B cell (primary cell): ENCODE measurements at regions not wholly inside any gene's neighbourhood (a gene's known extent, or its start where the extent isn't known, plus 50 kb on each side); places are given as distances from the start of the nearest gene placed in this dataset.

Experiments
- ATAC-seq: fragments of 200-7000 bp; cut with Tn5 transposase; one replicate; pipeline ENCODE4 v1.10.0; 2021; ENCODE audit warnings: low read depth, mild to moderate bottlenecking, moderate number of reproducible peaks, moderate library complexity
- CTCF ChIA-PET: fragments of 350-600 bp; sonication (Branson Sonifier 250); formaldehyde crosslinking; loops from one replicate; lab custom pipeline; 2021; ENCODE audit warnings: antibody characterized with exemption, inconsistent platforms; lab: Charles Lee
- POLR2A ChIA-PET: fragments of 350-600 bp; sonication (Branson Sonifier 250); formaldehyde crosslinking; loops from one replicate; lab custom pipeline; 2021; ENCODE audit warnings: antibody characterized with exemption; lab: Charles Lee
- DNase-seq: peaks from one replicate; pipeline ENCODE4 v3.0.0; 2013
- H2AFZ ChIP-seq: 2 replicates; pipeline ENCODE4 v1.6.1; 2012; ENCODE audit warnings: mild to moderate bottlenecking, low read depth, low read length; ENCODE audit not compliant: insufficient read depth, poor library complexity, severe bottlenecking
- H3K27ac ChIP-seq, 2 donors: 1 replicate in 1 of 2; 2 replicates in 1 of 2; pipeline ENCODE4 v1.5.1; 2012 to 2013; ENCODE audit warnings: low read length in 2 of 2, mild to moderate bottlenecking in 2 of 2, moderate library complexity in 1 of 2
- H3K27me3 ChIP-seq, 4 experiments: fragments of 200-600 bp in 1 of 4; sonication (generic) in 1 of 4; replicated peaks in 1 of 4; 1 replicate in 2 of 4; 2 replicates in 2 of 4; pipeline versions ENCODE4 v1.6.1 to v1.7.0; 2013 to 2016; ENCODE audit warnings: low read length in 3 of 4, mild to moderate bottlenecking in 2 of 4, mixed read lengths in 1 of 4, moderate library complexity in 1 of 4; ENCODE audit not compliant: insufficient read depth in 4 of 4, control insufficient read depth in 3 of 4; ENCODE audit errors: control extremely low read depth in 1 of 4
- H3K36me3 ChIP-seq, 2 experiments: replicated peaks in 1 of 2; 1 replicate in 1 of 2; 2 replicates in 1 of 2; pipeline versions ENCODE4 v1.6.1 to v1.7.1; 2013; ENCODE audit warnings: low read length in 1 of 2; ENCODE audit not compliant: insufficient read depth in 2 of 2, control insufficient read depth in 1 of 2; ENCODE audit errors: control extremely low read depth in 1 of 2, extremely low read depth in 1 of 2
- H3K4me1 ChIP-seq, 2 donors: fragments of 200-600 bp in 1 of 2; sonication (generic) in 1 of 2; 1 replicate in 1 of 2; 2 replicates in 1 of 2; pipeline versions ENCODE4 v1.5.1 to v1.6.1; 2013 to 2017; ENCODE audit warnings: low read length in 2 of 2; ENCODE audit not compliant: control insufficient read depth in 2 of 2, insufficient read depth in 2 of 2
- H3K4me2 ChIP-seq: replicated peaks from 2 replicates; pipeline ENCODE3; 2012; ENCODE audit warnings: mild to moderate bottlenecking, low read depth, low read length; ENCODE audit not compliant: poor library complexity, severe bottlenecking
- H3K4me3 ChIP-seq, 5 experiments: fragments of 200-600 bp in 1 of 5; sonication (generic) in 1 of 5; 1 replicate in 3 of 5; 2 replicates in 2 of 5; pipeline versions ENCODE4 v1.5.1 to v1.7.0; 2011 to 2016; ENCODE audit warnings: low read length in 4 of 5, mild to moderate bottlenecking in 4 of 5, low read depth in 2 of 5, control low read depth in 1 of 5, moderate library complexity in 1 of 5; ENCODE audit not compliant: insufficient read depth in 1 of 5; ENCODE audit errors: control extremely low read depth in 1 of 5, extremely low read depth in 1 of 5
- H3K79me2 ChIP-seq: fragments of 200-600 bp; sonication (generic); one replicate; pipeline ENCODE4 v1.6.0; 2016; ENCODE audit warnings: low read length; ENCODE audit not compliant: control insufficient read depth, insufficient read depth
- H3K9ac ChIP-seq: fragments of 200-600 bp; sonication (generic); 2 replicates; pipeline ENCODE4 v1.6.1; 2017; ENCODE audit warnings: mild to moderate bottlenecking, low read length, moderate library complexity
- H3K9me3 ChIP-seq, 3 donors: one replicate each; pipeline versions ENCODE4 v1.6.1 to v1.7.1; 2013; ENCODE audit warnings: low read length in 2 of 3; ENCODE audit not compliant: control insufficient read depth in 2 of 3, insufficient read depth in 1 of 3; ENCODE audit errors: control extremely low read depth in 1 of 3
- H4K20me1 ChIP-seq: 2 replicates; pipeline ENCODE4 v1.6.0; 2012; ENCODE audit warnings: mild to moderate bottlenecking, low read length; ENCODE audit not compliant: insufficient read depth, control insufficient read depth, poor library complexity, severe bottlenecking
- H3K27ac Mint-ChIP-seq: one replicate; pipeline ENCODE4 v1.8.0; 2021; ENCODE audit warnings: mixed read lengths
- H3K27me3 Mint-ChIP-seq: one replicate; pipeline ENCODE4 v1.8.0; 2021; ENCODE audit warnings: mixed read lengths
- H3K4me1 Mint-ChIP-seq: one replicate; pipeline ENCODE4 v1.8.0; 2021; ENCODE audit warnings: mixed read lengths
- H3K4me3 Mint-ChIP-seq: one replicate; pipeline ENCODE4 v1.8.0; 2021; ENCODE audit warnings: mixed read lengths
- H3K9me3 Mint-ChIP-seq: one replicate; pipeline ENCODE4 v1.8.0; 2022; ENCODE audit warnings: mixed read lengths; ENCODE audit not compliant: insufficient read depth
- CTCF ChIP-seq: fragments of 200-600 bp; IDR thresholded peaks from one replicate; pipeline ENCODE4 v1.8.0; 2022; ENCODE audit warnings: antibody characterized with exemption, mild to moderate bottlenecking
- EZH2 ChIP-seq: IDR thresholded peaks from 2 replicates; pipeline ENCODE4 v1.6.1; 2012; ENCODE audit warnings: borderline replicate concordance, low read depth, mild to moderate bottlenecking, moderate library complexity, low read length; ENCODE audit not compliant: insufficient read depth, poor library complexity, severe bottlenecking
- WGBS: methylation state at CpG from one replicate; pipeline ENCODE4 v1.1.5; 2013; ENCODE audit warnings: missing lambda C conversion rate; ENCODE audit not compliant: insufficient coverage; 5-methylcytosine and 5-hydroxymethylcytosine counted together
- intact Hi-C: fragments of 100-400 bp; cut with micrococcal nuclease; formaldehyde crosslinking; loops from one replicate; pipeline ENCODE4 v1.10.0; 2022

- ATAC-seq (no peak), DNase-seq (no peak)
- Histone ChIP-seq H3K4me2 (no peak overlapping the region), H3K4me3 (no peak overlapping the region), H4K20me1 (no peaks in the 10 kb centered on the region), H3K79me2 (no peaks in the 10 kb centered on the region), H3K9ac (no peak overlapping the region), H3K27ac (no peak overlapping the region), H2AFZ (no peak overlapping the region), H3K36me3 (no peaks in the 10 kb centered on the region), H3K9me3 (peaks cover 1 to 3% (median 3%) of the 10 kb centered on the region in 3 donors), H3K4me1 (no peaks in the 10 kb centered on the region), H3K27me3 (no peaks in the 10 kb centered on the region)
- no peak for TF ChIP-seq EZH2
- TF ChIP-seq CTCF, result no peak
- Mint-ChIP-seq H3K4me1 (no peaks in the 10 kb centered on the region), H3K4me3 (no peak overlapping the region), H3K9me3 (peaks cover 12% of the 10 kb centered on the region), H3K27ac (no peak overlapping the region), H3K27me3 (no peaks in the 10 kb centered on the region)
- no CpG with 5 or more reads among the region's 3 CpGs for WGBS
- CTCF ChIA-PET, result no interaction called here
- intact Hi-C loops, result no loop called here
- POLR2A ChIA-PET, result no interaction called here
Measured at GRCh38 chr7:153393666-153394065, 634.1 kb downstream of the ACTR3B start.

GRCh38 chr7:153396475-153396874 lies 636.9 kb downstream of the ACTR3B start:
- CTCF ChIA-PET, result no interaction called here

More at GRCh38 chr7:153396475-153396874, 636.9 kb downstream of the ACTR3B start:
- Histone ChIP-seq H4K20me1 (no peaks in the 10 kb centered on the region), H3K27me3 (no peaks in the 10 kb centered on the region), H3K9me3 (peaks cover 0 to 5% (median 1%) of the 10 kb centered on the region in 3 donors), H2AFZ (no peak overlapping the region), H3K4me2 (no peak overlapping the region), H3K4me1 (no peaks in the 10 kb centered on the region), H3K27ac (no peak overlapping the region), H3K36me3 (no peaks in the 10 kb centered on the region), H3K4me3 (no peak overlapping the region), H3K9ac (no peak overlapping the region), H3K79me2 (no peaks in the 10 kb centered on the region)
- Mint-ChIP-seq H3K27ac (no peak overlapping the region), H3K9me3 (peaks cover 9% of the 10 kb centered on the region), H3K4me3 (no peak overlapping the region), H3K4me1 (no peaks in the 10 kb centered on the region), H3K27me3 (no peaks in the 10 kb centered on the region)
- DNase-seq, result no peak
- 91% methylated on average over 2 of the region's 2 CpGs for whole genome bisulfite sequencing
- no peak for ATAC-seq
- TF ChIP-seq CTCF, result no peak
- no peak for TF ChIP-seq EZH2
- intact Hi-C loops, result no loop called here
- POLR2A ChIA-PET, result no interaction called here
